Left ventricle myocardium inferior (tissue), 1 donor: ENCODE measurements at regions not wholly inside any gene's neighbourhood (a gene's known extent, or its start where the extent isn't known, plus 50 kb on each side); places are given as distances from the start of the nearest gene placed in this dataset.

Source experiments
- DNase-seq: peaks from one replicate; pipeline ENCODE4 v3.0.0-alpha.2; 2020
- H3K27ac ChIP-seq: fragments of 200-600 bp; replicated peaks from 2 replicates; pipeline ENCODE4 v1.8.0; 2021
- H3K27me3 ChIP-seq: fragments of 200-600 bp; 2 replicates; pipeline ENCODE4 v1.8.0; 2021; ENCODE audit warnings: low read depth
- H3K36me3 ChIP-seq: fragments of 200-600 bp; 2 replicates; pipeline ENCODE4 v1.8.0; 2021
- H3K4me1 ChIP-seq: fragments of 200-600 bp; 2 replicates; pipeline ENCODE4 v1.8.0; 2021
- H3K4me3 ChIP-seq: fragments of 200-600 bp; 2 replicates; pipeline ENCODE4 v1.8.0; 2021; ENCODE audit warnings: mild to moderate bottlenecking, moderate library complexity
- H3K9me3 ChIP-seq: fragments of 200-600 bp; replicated peaks from 2 replicates; pipeline ENCODE4 v1.8.0; 2021
- intact Hi-C: fragments of 100-400 bp; cut with micrococcal nuclease; formaldehyde crosslinking; loops from one replicate; pipeline ENCODE4 v1.11.0; 2022
- TF ChIP-seq, protein P1 (sequence below): fragments of 200-600 bp; IDR thresholded peaks from 2 replicates; pipeline ENCODE4 v1.8.0; 2021; ENCODE audit warnings: antibody characterized with exemption, mild to moderate bottlenecking, borderline replicate concordance
- donor health status: DM: no; HTN: yes; CAD: no; lungs with severe emphysema.

DNA sequence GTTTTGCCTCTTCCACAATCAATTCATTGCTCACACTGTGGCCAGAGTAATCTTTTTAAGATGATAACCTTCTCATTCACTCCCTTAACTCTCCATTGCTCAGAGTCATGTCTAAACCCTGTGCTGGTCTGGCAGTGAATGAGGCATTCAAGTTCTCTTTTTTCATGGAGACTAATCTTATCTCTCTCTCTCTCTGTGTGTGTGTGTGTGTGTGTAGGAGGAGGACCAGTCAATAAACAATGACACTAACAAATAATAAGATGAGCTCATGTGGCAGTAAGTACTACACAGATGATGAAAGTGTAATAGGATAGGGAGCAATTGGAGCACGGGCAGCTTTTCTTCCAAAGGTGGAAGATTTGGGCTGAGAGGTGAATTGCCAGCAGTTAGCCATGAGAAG, 122.0 kb upstream of the B3GALT2 start:
- Histone ChIP-seq H3K9me3 (no peaks in the 10 kb centered on the region), H3K4me3 (no peak overlapping the region), H3K27me3 (no peaks in the 10 kb centered on the region), H3K4me1 (no peaks in the 10 kb centered on the region), H3K36me3 (no peaks in the 10 kb centered on the region), H3K27ac (no peak overlapping the region)
- TF ChIP-seq, protein P1, sequence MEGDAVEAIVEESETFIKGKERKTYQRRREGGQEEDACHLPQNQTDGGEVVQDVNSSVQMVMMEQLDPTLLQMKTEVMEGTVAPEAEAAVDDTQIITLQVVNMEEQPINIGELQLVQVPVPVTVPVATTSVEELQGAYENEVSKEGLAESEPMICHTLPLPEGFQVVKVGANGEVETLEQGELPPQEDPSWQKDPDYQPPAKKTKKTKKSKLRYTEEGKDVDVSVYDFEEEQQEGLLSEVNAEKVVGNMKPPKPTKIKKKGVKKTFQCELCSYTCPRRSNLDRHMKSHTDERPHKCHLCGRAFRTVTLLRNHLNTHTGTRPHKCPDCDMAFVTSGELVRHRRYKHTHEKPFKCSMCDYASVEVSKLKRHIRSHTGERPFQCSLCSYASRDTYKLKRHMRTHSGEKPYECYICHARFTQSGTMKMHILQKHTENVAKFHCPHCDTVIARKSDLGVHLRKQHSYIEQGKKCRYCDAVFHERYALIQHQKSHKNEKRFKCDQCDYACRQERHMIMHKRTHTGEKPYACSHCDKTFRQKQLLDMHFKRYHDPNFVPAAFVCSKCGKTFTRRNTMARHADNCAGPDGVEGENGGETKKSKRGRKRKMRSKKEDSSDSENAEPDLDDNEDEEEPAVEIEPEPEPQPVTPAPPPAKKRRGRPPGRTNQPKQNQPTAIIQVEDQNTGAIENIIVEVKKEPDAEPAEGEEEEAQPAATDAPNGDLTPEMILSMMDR, result no peak
- DNase-seq, result no peak
- intact Hi-C loops, result no loop called here

DNA sequence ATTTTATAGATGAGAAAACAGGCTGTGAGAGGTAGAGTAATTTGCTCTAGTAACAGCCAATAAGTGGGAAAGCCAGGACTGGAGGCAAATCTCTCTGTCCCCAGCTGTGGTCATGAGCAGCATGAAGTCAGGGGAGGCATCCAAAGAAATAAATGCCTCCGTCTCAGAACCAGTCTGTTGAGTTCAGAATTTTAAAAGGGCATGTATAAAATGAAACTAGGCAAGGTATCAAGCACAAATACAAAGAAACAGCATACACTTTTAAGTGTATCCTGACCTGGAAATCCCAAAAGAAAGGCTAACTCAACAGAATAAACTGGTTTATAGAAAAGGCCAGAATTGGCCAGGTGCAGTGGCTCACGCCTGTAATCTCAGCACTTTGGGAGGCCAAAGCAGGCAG, 120.0 kb upstream of the B3GALT2 start:
- TF ChIP-seq, protein P1, result no peak
- no peak for DNase-seq
- Histone ChIP-seq H3K27me3 (no peaks in the 10 kb centered on the region), H3K27ac (no peak overlapping the region), H3K4me3 (no peak overlapping the region), H3K36me3 (no peaks in the 10 kb centered on the region), H3K4me1 (no peaks in the 10 kb centered on the region), H3K9me3 (no peaks in the 10 kb centered on the region)
- intact Hi-C loops, result no loop called here
